GM12864 (cell line): ENCODE measurements at regions not wholly inside any gene's neighbourhood (a gene's known extent, or its start where the extent isn't known, plus 50 kb on each side); places are given as distances from the start of the nearest gene placed in this dataset.

Source experiments
- DNase-seq: peaks from one replicate; pipeline ENCODE4 v3.0.0-alpha.2; 2011; ENCODE audit warnings: low read depth
- H3K4me3 ChIP-seq: 2 replicates; pipeline ENCODE4 v1.5.1; 2011; ENCODE audit warnings: mild to moderate bottlenecking, low read depth, low read length, control low read depth
- CTCF ChIP-seq: IDR thresholded peaks from 2 replicates; pipeline ENCODE4 v1.5.1; 2011; ENCODE audit warnings: low read depth, mild to moderate bottlenecking, moderate library complexity, low read length, control low read depth, inconsistent platforms; ENCODE audit errors: missing control alignments

- no peak for DNase-seq
- H3K4me3 ChIP-seq: no peak overlapping the region
- no peak for TF ChIP-seq CTCF
Observed at GRCh38 chr4:152021788-152022438, 261.1 kb upstream of the GATB start.

- H3K4me3 ChIP-seq: no peak overlapping the region
- no peak for TF ChIP-seq CTCF
- no peak for DNase-seq
Observed at GRCh38 chr4:152020073-152020472, 259.3 kb upstream of the GATB start.

GRCh38 chr4:152016303-152016620 lies 255.5 kb upstream of the GATB start:
- H3K4me3 ChIP-seq: no peak overlapping the region
- no peak for DNase-seq
- no peak for TF ChIP-seq CTCF

- no peak for TF ChIP-seq CTCF
- no peak overlapping the region for H3K4me3 ChIP-seq
- no peak for DNase-seq
Observed at GRCh38 chr4:152015597-152016302, 254.9 kb upstream of the GATB start.

- TF ChIP-seq CTCF: no peak
- H3K4me3 ChIP-seq: no peak overlapping the region
- peak; percentile 74 for DNase-seq
Observed at GRCh38 chr4:152014280-152014679, 253.5 kb upstream of the GATB start.

- no peak for DNase-seq
- H3K4me3 ChIP-seq: no peak overlapping the region
- TF ChIP-seq CTCF: no peak
Observed at GRCh38 chr4:152011469-152011868, 250.7 kb upstream of the GATB start.

- DNase-seq: no peak
- no peak overlapping the region for H3K4me3 ChIP-seq
- TF ChIP-seq CTCF: no peak
Observed at GRCh38 chr4:152010710-152011079, 249.9 kb upstream of the GATB start.
